Aorta (tissue), 5 donors: ENCODE measurements at regions not wholly inside any gene's neighbourhood (a gene's known extent, or its start where the extent isn't known, plus 50 kb on each side); places are given as distances from the start of the nearest gene placed in this dataset.
"Not testable (repeated sequence)": the region's sequence is repeated elsewhere in the genome, so short reads cannot be mapped to it uniquely, and the experiment has no call there.

Experiments used
- ATAC-seq: fragments of 200-7000 bp; cut with Tn5 transposase; one replicate; pipeline ENCODE4 v1.9.1; 2022; ENCODE audit warnings: moderate library complexity; ENCODE audit not compliant: low FRiP score
- DNase-seq, 2 donors: peaks; one replicate each; pipeline ENCODE4 v3.0.0-alpha.2; 2020
- H3K27ac ChIP-seq, 2 donors: one replicate each; pipeline ENCODE4 v1.5.1; 2013; ENCODE audit warnings: low read length in 2 of 2, mild to moderate bottlenecking in 2 of 2, moderate library complexity in 2 of 2, control low read depth in 1 of 2, inconsistent platforms in 1 of 2, low read depth in 1 of 2
- H3K27me3 ChIP-seq, 2 donors: one replicate each; pipeline ENCODE4 v1.6.1; 2013; ENCODE audit warnings: control low read depth in 1 of 2, low read length in 1 of 2, mild to moderate bottlenecking in 1 of 2, moderate library complexity in 1 of 2; ENCODE audit not compliant: insufficient read depth in 2 of 2, control insufficient read depth in 1 of 2
- H3K36me3 ChIP-seq, 2 donors: one replicate each; pipeline ENCODE4 v1.6.1; 2013; ENCODE audit warnings: control low read depth in 1 of 2, low read length in 1 of 2, mild to moderate bottlenecking in 1 of 2; ENCODE audit not compliant: insufficient read depth in 2 of 2, control insufficient read depth in 1 of 2
- H3K4me1 ChIP-seq, 2 donors: one replicate each; pipeline ENCODE4 v1.6.1; 2013; ENCODE audit warnings: low read length in 2 of 2, control low read depth in 1 of 2, mild to moderate bottlenecking in 1 of 2, moderate library complexity in 1 of 2; ENCODE audit not compliant: insufficient read depth in 2 of 2, control insufficient read depth in 1 of 2
- H3K4me3 ChIP-seq, 2 donors: one replicate each; pipeline ENCODE4 v1.5.1; 2013; ENCODE audit warnings: low read length in 2 of 2, control low read depth in 1 of 2, mild to moderate bottlenecking in 1 of 2
- H3K9me3 ChIP-seq: one replicate; pipeline ENCODE4 v1.6.1; 2013; ENCODE audit warnings: mild to moderate bottlenecking, low read length; ENCODE audit not compliant: control insufficient read depth
- WGBS, 2 donors: extraction: QIAGEN DNeasy Blood & Tissue Kit; methylation state at CpG; one replicate each; pipeline ENCODE4 v1.1.7; 2013; 5-methylcytosine and 5-hydroxymethylcytosine counted together
- intact Hi-C, 2 donors: fragments of 100-400 bp; cut with DNase I; formaldehyde crosslinking; loops; one replicate each; pipeline versions ENCODE4 v1.14.2 to v1.15.0; 2022
- donor health status: healthy with polysubstance abuse.
- donor health status: Bipolar disorder and iron deficiency.
- donor health status: DM: no; HTN: no; CAD: no.
- donor health status: DM: no; HTN: no; CAD: no.
- donor health status: DM: yes; HTN: yes; CAD: no.

- intact Hi-C loops, result loop anchor here in 1 of 2 donors (5.0 kb wide), 1 partner anchor 521 kb away; no protein-coding TSS in a partner anchor
- 85 to 89% methylated on average over 6 of the region's 6 CpGs for WGBS, 2 donors
- H3K27me3 ChIP-seq, result no peaks in the 10 kb centered on the region
Observed at GRCh38 chr4:54843106-54843505, 185.3 kb downstream of the KIT start.

GRCh38 chr4:54842656-54843055 lies 184.9 kb downstream of the KIT start:
- Histone ChIP-seq H3K27me3 (no peaks in the 10 kb centered on the region), H3K27ac (no peak overlapping the region), H3K4me1 (no peaks in the 10 kb centered on the region), H3K4me3 (no peak overlapping the region), H3K9me3 (peaks cover 2% of the 10 kb centered on the region), H3K36me3 (no peaks in the 10 kb centered on the region)
- 85 to 92% methylated on average over 5 of the region's 5 CpGs for WGBS, 2 donors
- ATAC-seq (no peak), DNase-seq (no peak)
- intact Hi-C loops, result loop anchor here in 1 of 2 donors (5.0 kb wide), 1 partner anchor 520 kb away; no protein-coding TSS in a partner anchor

More at GRCh38 chr4:54843106-54843505, 185.3 kb downstream of the KIT start:
- Histone ChIP-seq H3K27ac (no peak overlapping the region), H3K9me3 (peaks cover 2% of the 10 kb centered on the region), H3K4me1 (no peaks in the 10 kb centered on the region), H3K36me3 (no peaks in the 10 kb centered on the region), H3K4me3 (no peak overlapping the region)
- ATAC-seq, result no peak
- no peak for DNase-seq

- Histone ChIP-seq H3K9me3 (peaks cover 2% of the 10 kb centered on the region), H3K36me3 (no peaks in the 10 kb centered on the region), H3K4me3 (no peak overlapping the region), H3K27me3 (no peaks in the 10 kb centered on the region), H3K4me1 (no peaks in the 10 kb centered on the region), H3K27ac (no peak overlapping the region)
- ATAC-seq, result no peak
- DNase-seq, result no peak
- WGBS, 2 donors, result 86 to 87% methylated on average over 1 of the region's 1 CpG
- intact Hi-C loops, result loop anchor here in 1 of 2 donors (5.0 kb wide), 1 partner anchor 520 kb away; no protein-coding TSS in a partner anchor
Observed at GRCh38 chr4:54842226-54842625, 184.5 kb downstream of the KIT start.

GRCh38 chr4:54840992-54841768 lies 183.4 kb downstream of the KIT start:
- H3K36me3 ChIP-seq, result no peaks in the 10 kb centered on the region
- intact Hi-C loops, result loop anchor here in 1 of 2 donors (5.0 kb wide), 1 partner anchor 519 kb away; no protein-coding TSS in a partner anchor

GRCh38 chr4:54840430-54840829 lies 182.7 kb downstream of the KIT start:
- H3K36me3 ChIP-seq, result no peaks in the 10 kb centered on the region
- no peak for ATAC-seq
- intact Hi-C loops, result loop anchor here in 1 of 2 donors (5.0 kb wide), 1 partner anchor 518 kb away; no protein-coding TSS in a partner anchor
- 67 to 68% methylated on average over 2 of the region's 2 CpGs for WGBS, 2 donors
- no peak for DNase-seq
- H3K9me3 ChIP-seq, result peaks cover 2% of the 10 kb centered on the region
- H3K27me3 ChIP-seq, result no peaks in the 10 kb centered on the region
- no peak overlapping the region for H3K27ac ChIP-seq
- H3K4me3 ChIP-seq, result no peak overlapping the region
- H3K4me1 ChIP-seq, result no peaks in the 10 kb centered on the region

More at GRCh38 chr4:54840992-54841768, 183.4 kb downstream of the KIT start:
- H3K27me3 ChIP-seq, result no peaks in the 10 kb centered on the region
- no peak overlapping the region for H3K27ac ChIP-seq
- WGBS, 2 donors, result 68 to 69% methylated on average over 2 of the region's 2 CpGs
- H3K4me1 ChIP-seq, result no peaks in the 10 kb centered on the region
- H3K4me3 ChIP-seq, result no peak overlapping the region
- DNase-seq (no peak), ATAC-seq (no peak)
- peaks cover 2% of the 10 kb centered on the region for H3K9me3 ChIP-seq

GRCh38 chr4:54838301-54838700 lies 180.5 kb downstream of the KIT start:
- Histone ChIP-seq H3K4me3 (no peak overlapping the region), H3K9me3 (no peaks in the 10 kb centered on the region), H3K36me3 (no peaks in the 10 kb centered on the region), H3K4me1 (no peaks in the 10 kb centered on the region), H3K27ac (no peak overlapping the region), H3K27me3 (no peaks in the 10 kb centered on the region)
- WGBS, 2 donors, result 93 to 96% methylated on average over 2 of the region's 2 CpGs
- DNase-seq (no peak), ATAC-seq (no peak)
- intact Hi-C loops, result loop anchor here in 1 of 2 donors (5.0 kb wide), 1 partner anchor 516 kb away; no protein-coding TSS in a partner anchor

GRCh38 chr4:54837576-54838140 lies 179.9 kb downstream of the KIT start:
- DNase-seq (no peak), ATAC-seq (no peak)
- Histone ChIP-seq H3K9me3 (no peaks in the 10 kb centered on the region), H3K4me1 (no peaks in the 10 kb centered on the region), H3K4me3 (no peak overlapping the region), H3K27me3 (no peaks in the 10 kb centered on the region), H3K36me3 (no peaks in the 10 kb centered on the region), H3K27ac (no peak overlapping the region)
- intact Hi-C loops, result loop anchor here in 1 of 2 donors (5.0 kb wide), 1 partner anchor 515 kb away; no protein-coding TSS in a partner anchor
- WGBS, 2 donors, result 53 to 61% methylated on average over 2 of the region's 2 CpGs

- ATAC-seq, H3K27ac ChIP-seq, intact Hi-C loops, H3K4me3 ChIP-seq, H3K9me3 ChIP-seq, H3K36me3 ChIP-seq, DNase-seq, H3K27me3 ChIP-seq, H3K4me1 ChIP-seq: not testable (repeated sequence)
- WGBS, 2 donors, result 79 to 87% methylated on average over 4 of the region's 4 CpGs
Observed at GRCh38 chr4:54828361-54828760, 170.6 kb downstream of the KIT start.
